BLaER1 (cell line): ENCODE measurements at regions not wholly inside any gene's neighbourhood (a gene's known extent, or its start where the extent isn't known, plus 50 kb on each side); places are given as distances from the start of the nearest gene placed in this dataset.

Experiments
- H3K27ac ChIP-seq: shearing (Covaris generic); formaldehyde crosslinking; 2 replicates; pipeline ENCODE4 v1.8.1; 2022
- H3K27me3 ChIP-seq: shearing (Covaris generic); formaldehyde crosslinking; 2 replicates; pipeline ENCODE4 v1.8.1; 2022
- H3K36me3 ChIP-seq: shearing (Covaris generic); formaldehyde crosslinking; 2 replicates; pipeline ENCODE4 v1.8.1; 2022
- H3K4me1 ChIP-seq: shearing (Covaris generic); formaldehyde crosslinking; 2 replicates; pipeline ENCODE4 v1.8.1; 2022
- H3K4me2 ChIP-seq: shearing (Covaris generic); formaldehyde crosslinking; 2 replicates; pipeline ENCODE4 v1.8.1; 2022
- H3K4me3 ChIP-seq: shearing (Covaris generic); formaldehyde crosslinking; 2 replicates; pipeline ENCODE4 v1.8.1; 2022
- H3K9ac ChIP-seq: shearing (Covaris generic); formaldehyde crosslinking; 2 replicates; pipeline ENCODE4 v1.8.1; 2022
- H3K9me3 ChIP-seq: shearing (Covaris generic); formaldehyde crosslinking; 2 replicates; pipeline ENCODE4 v1.8.1; 2022
- H4K20me1 ChIP-seq: shearing (Covaris generic); formaldehyde crosslinking; 2 replicates; pipeline ENCODE4 v1.8.1; 2022
- Cebpa-rat ChIP-seq: shearing (Covaris generic); IDR thresholded peaks from 2 replicates; pipeline ENCODE4 v1.8.1; 2022

GRCh38 chr6:113610377-113610988, 246.7 kb upstream of the MARCKS start:
- Histone ChIP-seq H3K36me3 (no peaks in the 10 kb centered on the region), H3K4me3 (no peak overlapping the region), H3K4me1 (no peaks in the 10 kb centered on the region), H3K9me3 (no peaks in the 10 kb centered on the region), H3K9ac (no peak overlapping the region), H3K27ac (no peak overlapping the region), H3K4me2 (no peak overlapping the region), H4K20me1 (no peaks in the 10 kb centered on the region), H3K27me3 (no peaks in the 10 kb centered on the region)
- no peak for TF ChIP-seq Cebpa-rat

- Histone ChIP-seq H3K9me3 (no peaks in the 10 kb centered on the region), H4K20me1 (no peaks in the 10 kb centered on the region), H3K36me3 (no peaks in the 10 kb centered on the region), H3K4me2 (no peak overlapping the region), H3K27me3 (no peaks in the 10 kb centered on the region), H3K4me1 (no peaks in the 10 kb centered on the region), H3K9ac (no peak overlapping the region), H3K4me3 (no peak overlapping the region), H3K27ac (no peak overlapping the region)
- TF ChIP-seq Cebpa-rat, result no peak
These were observed 240.4 kb upstream of the MARCKS start for GRCh38 chr6:113616701-113617274.

DNA sequence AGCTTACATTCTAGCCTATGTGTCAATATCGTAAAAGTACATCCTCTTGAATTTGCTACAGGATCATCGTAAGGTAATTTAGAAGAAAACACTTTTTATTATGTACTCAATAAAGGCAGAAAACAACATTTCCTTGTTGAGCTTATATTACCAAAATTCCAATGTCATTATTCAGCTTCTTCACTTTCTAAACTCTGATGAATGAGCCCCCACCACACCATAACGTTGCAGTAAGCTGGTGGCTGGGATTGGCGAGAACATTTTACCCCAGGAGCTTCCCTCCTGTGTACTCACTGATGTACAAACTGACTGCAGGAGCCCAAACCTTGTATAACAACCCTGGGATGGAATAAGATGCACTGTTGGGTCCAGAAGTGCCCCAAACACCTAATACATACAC, 238.1 kb upstream of the MARCKS start:
- Histone ChIP-seq H3K27me3 (no peaks in the 10 kb centered on the region), H4K20me1 (no peaks in the 10 kb centered on the region), H3K4me2 (no peak overlapping the region), H3K9ac (no peak overlapping the region), H3K27ac (no peak overlapping the region), H3K9me3 (no peaks in the 10 kb centered on the region), H3K36me3 (no peaks in the 10 kb centered on the region), H3K4me1 (no peaks in the 10 kb centered on the region), H3K4me3 (no peak overlapping the region)
- TF ChIP-seq Cebpa-rat, result no peak

- H3K4me2 ChIP-seq, result no peak overlapping the region
- no peaks in the 10 kb centered on the region for H3K27me3 ChIP-seq
- H3K9ac ChIP-seq, result no peak overlapping the region
- no peaks in the 10 kb centered on the region for H3K36me3 ChIP-seq
- no peak overlapping the region for H3K4me3 ChIP-seq
- no peaks in the 10 kb centered on the region for H3K9me3 ChIP-seq
- no peak for TF ChIP-seq Cebpa-rat
- no peaks in the 10 kb centered on the region for H3K4me1 ChIP-seq
- no peaks in the 10 kb centered on the region for H4K20me1 ChIP-seq
- no peak overlapping the region for H3K27ac ChIP-seq
These were observed 236.8 kb upstream of the MARCKS start for GRCh38 chr6:113620386-113620785.

DNA sequence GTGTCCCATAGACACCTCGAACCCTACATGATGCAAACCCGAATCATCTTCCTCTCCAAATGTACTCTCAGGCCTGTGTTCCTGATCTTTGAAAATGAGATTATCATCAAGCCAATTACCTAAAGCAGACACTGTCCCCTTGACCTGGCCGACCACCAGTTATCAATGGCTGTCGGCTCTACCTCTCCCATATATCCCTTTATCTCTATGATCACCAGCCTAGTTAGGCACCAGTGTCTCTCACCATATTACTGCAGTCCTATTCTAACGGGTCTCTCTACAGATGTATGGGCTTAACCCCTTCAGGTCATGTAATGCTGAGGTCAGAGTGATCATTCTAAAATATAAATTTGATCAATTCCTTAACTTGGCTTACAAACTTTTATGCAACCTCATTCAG, 234.9 kb upstream of the MARCKS start:
- TF ChIP-seq Cebpa-rat, result no peak
- H3K4me3 ChIP-seq, result no peak overlapping the region
- H3K36me3 ChIP-seq, result no peaks in the 10 kb centered on the region

DNA sequence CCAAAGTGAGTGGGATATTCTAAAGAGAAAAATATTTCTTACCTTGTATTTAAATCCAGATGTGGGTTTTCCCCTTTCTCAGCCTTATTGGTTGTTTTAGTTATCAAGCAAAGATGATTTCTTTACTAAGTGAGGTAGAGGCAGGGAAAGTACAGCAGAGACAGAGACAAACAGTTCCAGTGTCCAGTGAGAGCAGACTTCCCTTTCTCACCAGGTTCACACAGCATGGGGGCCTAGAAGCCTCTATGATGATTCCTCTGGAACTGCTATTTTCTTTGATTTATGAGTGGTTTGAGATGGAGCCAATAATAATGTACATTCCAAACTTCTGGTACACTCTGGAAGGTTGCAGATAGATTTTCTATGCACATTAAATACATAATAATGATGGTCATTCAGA, 234.0 kb upstream of the MARCKS start:
- Histone ChIP-seq H3K9me3 (no peaks in the 10 kb centered on the region), H3K27me3 (no peaks in the 10 kb centered on the region), H3K36me3 (no peaks in the 10 kb centered on the region), H3K9ac (no peak overlapping the region), H3K4me2 (no peak overlapping the region), H3K4me1 (no peaks in the 10 kb centered on the region), H4K20me1 (no peaks in the 10 kb centered on the region), H3K27ac (no peak overlapping the region), H3K4me3 (no peak overlapping the region)
- no peak for TF ChIP-seq Cebpa-rat

More for the DNA sequence above, 234.9 kb upstream of the MARCKS start:
- Histone ChIP-seq H3K4me2 (no peak overlapping the region), H4K20me1 (no peaks in the 10 kb centered on the region), H3K9ac (no peak overlapping the region), H3K4me1 (no peaks in the 10 kb centered on the region), H3K27me3 (no peaks in the 10 kb centered on the region), H3K9me3 (no peaks in the 10 kb centered on the region), H3K27ac (no peak overlapping the region)

DNA sequence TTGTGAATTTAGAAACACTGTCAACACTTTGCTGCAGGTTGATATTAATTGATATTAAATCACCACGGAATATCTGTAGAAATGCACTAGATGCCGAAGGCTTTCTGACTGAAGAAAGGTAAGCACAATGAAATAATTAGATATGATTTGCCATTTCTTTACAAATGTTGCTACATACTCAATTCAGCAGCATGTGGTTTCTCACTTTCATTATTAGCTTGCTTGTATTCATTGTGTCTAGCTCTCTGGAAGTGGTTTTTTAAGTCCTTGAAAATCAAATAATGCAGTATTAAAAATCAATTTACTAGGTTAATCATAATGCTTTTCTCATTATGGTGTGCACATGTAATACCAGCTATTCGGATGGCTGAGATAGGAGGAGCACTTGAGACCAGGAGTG, 231.3 kb upstream of the MARCKS start:
- H3K4me3 ChIP-seq, result no peak overlapping the region
- H3K27me3 ChIP-seq, result no peaks in the 10 kb centered on the region
- H3K9me3 ChIP-seq, result no peaks in the 10 kb centered on the region
- H3K36me3 ChIP-seq, result no peaks in the 10 kb centered on the region
- H4K20me1 ChIP-seq, result no peaks in the 10 kb centered on the region
- no peak overlapping the region for H3K4me2 ChIP-seq
- H3K27ac ChIP-seq, result no peak overlapping the region
- no peak overlapping the region for H3K9ac ChIP-seq
- no peak for TF ChIP-seq Cebpa-rat
- H3K4me1 ChIP-seq, result peaks cover 20% of the 10 kb centered on the region

- no peak for TF ChIP-seq Cebpa-rat
- Histone ChIP-seq H3K9me3 (no peaks in the 10 kb centered on the region), H3K9ac (no peak overlapping the region), H3K4me1 (peaks cover 26% of the 10 kb centered on the region), H3K27me3 (no peaks in the 10 kb centered on the region), H3K4me2 (no peak overlapping the region), H3K36me3 (no peaks in the 10 kb centered on the region), H4K20me1 (no peaks in the 10 kb centered on the region), H3K27ac (no peak overlapping the region), H3K4me3 (no peak overlapping the region)
These were observed 230.7 kb upstream of the MARCKS start for GRCh38 chr6:113626475-113626874.

- Histone ChIP-seq H4K20me1 (no peaks in the 10 kb centered on the region), H3K27ac (no peak overlapping the region), H3K4me3 (no peak overlapping the region), H3K4me1 (peaks cover 36% of the 10 kb centered on the region), H3K36me3 (no peaks in the 10 kb centered on the region), H3K9ac (no peak overlapping the region), H3K9me3 (no peaks in the 10 kb centered on the region), H3K4me2 (no peak overlapping the region), H3K27me3 (no peaks in the 10 kb centered on the region)
- TF ChIP-seq Cebpa-rat, result no peak
These were observed 229.7 kb upstream of the MARCKS start for GRCh38 chr6:113627480-113627879.

DNA sequence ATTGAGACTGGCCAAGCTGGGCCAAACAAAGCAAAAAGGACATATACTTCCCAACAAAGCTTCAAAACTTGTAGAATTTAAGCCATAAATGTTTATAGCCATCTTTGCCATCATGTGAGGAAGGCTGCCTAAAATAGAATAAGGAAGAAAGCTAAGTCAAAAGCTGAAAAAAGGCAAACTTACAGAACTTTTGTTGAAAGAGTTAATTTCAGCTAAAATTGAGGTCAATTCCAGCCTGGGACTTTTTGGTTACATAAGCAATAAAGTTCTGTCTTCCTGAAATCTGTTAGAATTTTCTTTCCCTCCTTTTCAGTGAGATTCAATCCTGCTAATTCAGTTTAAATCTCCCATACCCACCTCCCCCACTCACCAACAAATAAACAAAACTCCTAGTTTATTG, 227.9 kb upstream of the MARCKS start:
- no peak for TF ChIP-seq Cebpa-rat
- H3K9me3 ChIP-seq, result no peaks in the 10 kb centered on the region
- H4K20me1 ChIP-seq, result no peaks in the 10 kb centered on the region
- peak overlapping the region; percentile 54; the same call in 1 of the 2 replicates for H3K4me2 ChIP-seq
- peaks cover 40% of the 10 kb centered on the region for H3K4me1 ChIP-seq
- no peaks in the 10 kb centered on the region for H3K27me3 ChIP-seq
- H3K9ac ChIP-seq, result no peak overlapping the region
- H3K36me3 ChIP-seq, result no peaks in the 10 kb centered on the region
- no peak overlapping the region for H3K27ac ChIP-seq
- no peak overlapping the region for H3K4me3 ChIP-seq
